SK-N-SH treated with all-trans-retinoic acid at 6 μM for 48 hours (cell line): ENCODE measurements at regions not wholly inside any gene's neighbourhood (a gene's known extent, or its start where the extent isn't known, plus 50 kb on each side); places are given as distances from the start of the nearest gene placed in this dataset.

Experiments
- ATAC-seq: fragments of 200-7000 bp; cut with Tn5 transposase; 3 replicates; pipeline ENCODE4 v1.9.1; 2020; ENCODE audit warnings: mild to moderate bottlenecking, moderate library complexity
- ARNTL ChIP-seq: fragments of 450-650 bp; formaldehyde crosslinking; IDR thresholded peaks from 2 replicates; pipeline ENCODE4 v1.5.0; 2020; ENCODE audit warnings: low read depth, mild to moderate bottlenecking, moderate library complexity, borderline replicate concordance
- BACH2 ChIP-seq: fragments of 250-450 bp; sonication (Bioruptor Pico); IDR thresholded peaks from 2 replicates; pipeline ENCODE4 v1.9.0; 2021; ENCODE audit warnings: mild to moderate bottlenecking, borderline replicate concordance
- CREB5 ChIP-seq: fragments of 250-450 bp; sonication (Bioruptor Pico); IDR thresholded peaks from 2 replicates; pipeline ENCODE4 v1.5.1; 2020; ENCODE audit warnings: low read depth, mild to moderate bottlenecking, moderate library complexity
- CSDC2 ChIP-seq: fragments of 250-450 bp; sonication (Bioruptor Pico); IDR thresholded peaks from 2 replicates; pipeline ENCODE4 v1.5.0; 2020; ENCODE audit warnings: mild to moderate bottlenecking, moderate library complexity
- GLIS3 ChIP-seq: fragments of 250-450 bp; sonication (Bioruptor Pico); IDR thresholded peaks from 2 replicates; pipeline ENCODE4 v1.5.0; 2020; ENCODE audit warnings: mild to moderate bottlenecking, moderate library complexity
- ISL1 ChIP-seq: fragments of 250-450 bp; sonication (Bioruptor Pico); IDR thresholded peaks from 2 replicates; pipeline ENCODE4 v2.1.2; 2022; ENCODE audit warnings: mild to moderate bottlenecking, moderate library complexity
- OSR1 ChIP-seq: fragments of 250-450 bp; sonication (Bioruptor Pico); IDR thresholded peaks from 2 replicates; pipeline ENCODE4 v1.8.0; 2022; ENCODE audit warnings: moderate library complexity, mild to moderate bottlenecking, inconsistent platforms
- PATZ1 ChIP-seq: fragments of 250-450 bp; sonication (Bioruptor Pico); IDR thresholded peaks from 2 replicates; pipeline ENCODE4 v1.8.0; 2020; ENCODE audit warnings: mild to moderate bottlenecking, moderate library complexity, borderline replicate concordance
- POU6F1 ChIP-seq: fragments of 250-450 bp; sonication (Bioruptor Pico); IDR thresholded peaks from 2 replicates; pipeline ENCODE4 v1.8.0; 2021; ENCODE audit warnings: low read depth, mild to moderate bottlenecking, moderate library complexity, borderline replicate concordance
- PPARA ChIP-seq: fragments of 250-450 bp; sonication (Bioruptor Pico); IDR thresholded peaks from 2 replicates; pipeline ENCODE4 v1.5.0; 2020; ENCODE audit warnings: mild to moderate bottlenecking, borderline replicate concordance
- RARB ChIP-seq: fragments of 250-450 bp; sonication (Bioruptor Pico); IDR thresholded peaks from 2 replicates; pipeline ENCODE4 v1.8.0; 2021; ENCODE audit warnings: mild to moderate bottlenecking, moderate library complexity
- SNAI2 ChIP-seq: fragments of 250-450 bp; sonication (Bioruptor Pico); IDR thresholded peaks from 2 replicates; pipeline ENCODE4 v1.5.0; 2020; ENCODE audit warnings: mild to moderate bottlenecking, moderate library complexity
- TCF4 ChIP-seq: fragments of 250-450 bp; sonication (Bioruptor Pico); IDR thresholded peaks from 2 replicates; pipeline ENCODE4 v1.8.0; 2021; ENCODE audit warnings: mild to moderate bottlenecking, moderate library complexity, borderline replicate concordance
- TOX ChIP-seq: fragments of 250-450 bp; sonication (Bioruptor Pico); IDR thresholded peaks from 2 replicates; pipeline ENCODE4 v1.8.0; 2021; ENCODE audit warnings: mild to moderate bottlenecking, moderate library complexity, borderline replicate concordance
- ZC3H10 ChIP-seq: fragments of 250-450 bp; sonication (Bioruptor Pico); IDR thresholded peaks from 2 replicates; pipeline ENCODE4 v1.5.1; 2021; ENCODE audit warnings: mild to moderate bottlenecking, moderate library complexity
- ZFP3 ChIP-seq: fragments of 250-450 bp; sonication (Bioruptor Pico); IDR thresholded peaks from 2 replicates; pipeline ENCODE4 v1.5.0; 2020; ENCODE audit warnings: mild to moderate bottlenecking, moderate library complexity
- ZFP30 ChIP-seq: fragments of 450-650 bp; formaldehyde crosslinking; IDR thresholded peaks from 2 replicates; pipeline ENCODE4 v1.5.0; 2022; ENCODE audit warnings: mild to moderate bottlenecking, moderate library complexity
- ZNF565 ChIP-seq: fragments of 450-650 bp; formaldehyde crosslinking; conservative IDR thresholded peaks from 2 replicates; pipeline ENCODE4 v1.5.0; 2020; ENCODE audit warnings: low read depth, mild to moderate bottlenecking, moderate library complexity
- ZNF70 ChIP-seq: fragments of 450-650 bp; formaldehyde crosslinking; IDR thresholded peaks from 2 replicates; pipeline ENCODE4 v1.5.0; 2020; ENCODE audit warnings: mild to moderate bottlenecking, moderate library complexity
- ZNF8 ChIP-seq: fragments of 450-650 bp; formaldehyde crosslinking; IDR thresholded peaks from 2 replicates; pipeline ENCODE4 v1.5.0; 2020; ENCODE audit warnings: mild to moderate bottlenecking, moderate library complexity
- TF ChIP-seq, protein P1 (sequence below): fragments of 250-450 bp; sonication (Bioruptor Pico); IDR thresholded peaks from 2 replicates; pipeline ENCODE4 v1.5.0; 2020; ENCODE audit warnings: mild to moderate bottlenecking, moderate library complexity

DNA sequence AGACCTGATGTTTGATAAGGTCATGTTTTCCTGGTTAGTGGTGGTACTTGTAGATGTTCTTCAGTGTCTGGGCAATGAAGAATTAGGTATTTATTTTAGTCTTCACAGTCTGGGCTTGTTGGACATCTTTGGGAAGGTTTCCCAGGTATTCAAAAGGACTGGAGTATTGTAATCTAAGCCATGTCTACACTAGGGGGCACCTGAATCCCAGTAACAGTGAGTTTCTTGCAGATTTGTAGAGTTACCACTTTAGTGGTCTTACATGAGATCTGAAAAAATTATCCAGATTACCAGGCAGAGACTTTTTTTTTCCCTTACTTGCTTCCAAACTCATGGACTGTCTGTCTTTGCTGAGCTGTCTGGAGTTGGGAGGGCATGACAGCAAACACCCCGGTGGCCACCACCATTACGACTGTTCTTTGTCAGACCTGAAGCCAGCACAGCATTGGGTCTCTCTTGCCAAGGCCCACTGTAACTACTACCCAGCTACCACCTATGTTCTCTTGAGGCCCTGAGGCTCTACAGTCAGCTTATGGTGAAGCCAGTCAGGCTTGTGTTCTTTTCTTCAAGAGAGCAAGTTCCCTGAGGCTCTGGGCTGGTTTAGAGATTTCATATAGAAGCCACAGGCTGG lies 820.7 kb upstream of the FBXO33 start (continued):
- TF ChIP-seq TOX (CRISPR knock-in tag) (no peak), RARB (no peak)

DNA sequence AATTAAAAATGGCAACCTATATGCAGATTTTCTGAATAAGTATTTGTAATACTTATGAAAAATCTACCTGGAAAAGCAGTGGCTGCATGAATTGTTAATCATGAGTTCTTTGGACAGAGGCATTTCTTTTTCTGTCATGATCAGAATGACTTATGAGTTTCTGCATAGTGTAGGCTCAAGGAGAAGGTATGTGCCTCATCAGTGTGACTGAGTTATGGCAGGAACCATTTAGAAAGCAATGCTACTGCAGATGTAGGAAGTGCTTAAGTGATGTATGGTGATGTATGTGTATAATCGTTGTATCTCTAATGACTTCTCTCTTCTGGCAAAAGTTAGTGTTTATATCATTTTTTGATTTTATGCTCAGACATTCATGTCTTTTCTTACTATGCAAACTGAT lies 816.4 kb upstream of the FBXO33 start:
- TF ChIP-seq POU6F1 (CRISPR knock-in tag) (no peak), ISL1 (no peak), ZC3H10 (CRISPR knock-in tag) (no peak), ZFP3 (no peak), PPARA (no peak), ARNTL (CRISPR knock-in tag) (no peak), CREB5 (CRISPR knock-in tag) (no peak), BACH2 (CRISPR knock-in tag) (no peak), CSDC2 (CRISPR knock-in tag) (no peak), ZNF565 (CRISPR knock-in tag) (no peak), OSR1 (CRISPR knock-in tag) (no peak), ZNF8 (CRISPR knock-in tag) (no peak), SNAI2 (CRISPR knock-in tag) (no peak), PATZ1 (CRISPR knock-in tag) (no peak)
- TF ChIP-seq, protein P1, sequence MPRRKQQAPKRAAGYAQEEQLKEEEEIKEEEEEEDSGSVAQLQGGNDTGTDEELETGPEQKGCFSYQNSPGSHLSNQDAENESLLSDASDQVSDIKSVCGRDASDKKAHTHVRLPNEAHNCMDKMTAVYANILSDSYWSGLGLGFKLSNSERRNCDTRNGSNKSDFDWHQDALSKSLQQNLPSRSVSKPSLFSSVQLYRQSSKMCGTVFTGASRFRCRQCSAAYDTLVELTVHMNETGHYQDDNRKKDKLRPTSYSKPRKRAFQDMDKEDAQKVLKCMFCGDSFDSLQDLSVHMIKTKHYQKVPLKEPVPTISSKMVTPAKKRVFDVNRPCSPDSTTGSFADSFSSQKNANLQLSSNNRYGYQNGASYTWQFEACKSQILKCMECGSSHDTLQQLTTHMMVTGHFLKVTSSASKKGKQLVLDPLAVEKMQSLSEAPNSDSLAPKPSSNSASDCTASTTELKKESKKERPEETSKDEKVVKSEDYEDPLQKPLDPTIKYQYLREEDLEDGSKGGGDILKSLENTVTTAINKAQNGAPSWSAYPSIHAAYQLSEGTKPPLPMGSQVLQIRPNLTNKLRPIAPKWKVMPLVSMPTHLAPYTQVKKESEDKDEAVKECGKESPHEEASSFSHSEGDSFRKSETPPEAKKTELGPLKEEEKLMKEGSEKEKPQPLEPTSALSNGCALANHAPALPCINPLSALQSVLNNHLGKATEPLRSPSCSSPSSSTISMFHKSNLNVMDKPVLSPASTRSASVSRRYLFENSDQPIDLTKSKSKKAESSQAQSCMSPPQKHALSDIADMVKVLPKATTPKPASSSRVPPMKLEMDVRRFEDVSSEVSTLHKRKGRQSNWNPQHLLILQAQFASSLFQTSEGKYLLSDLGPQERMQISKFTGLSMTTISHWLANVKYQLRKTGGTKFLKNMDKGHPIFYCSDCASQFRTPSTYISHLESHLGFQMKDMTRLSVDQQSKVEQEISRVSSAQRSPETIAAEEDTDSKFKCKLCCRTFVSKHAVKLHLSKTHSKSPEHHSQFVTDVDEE (CRISPR knock-in tag), result no peak
- ATAC-seq, result no peak

- no peak for TF ChIP-seq ZNF8 (CRISPR knock-in tag)
- no peak for TF ChIP-seq ISL1
- TF ChIP-seq POU6F1 (CRISPR knock-in tag), result no peak
- TF ChIP-seq ZFP30, result no peak
- no peak for TF ChIP-seq GLIS3 (CRISPR knock-in tag)
- no peak for TF ChIP-seq ZNF70
- no peak for TF ChIP-seq TCF4 (CRISPR knock-in tag)
- TF ChIP-seq ZC3H10 (CRISPR knock-in tag), result no peak
- TF ChIP-seq PATZ1 (CRISPR knock-in tag), result no peak
- TF ChIP-seq, protein P1 (CRISPR knock-in tag), result no peak
- TF ChIP-seq CREB5 (CRISPR knock-in tag), result no peak
- no peak for TF ChIP-seq OSR1 (CRISPR knock-in tag)
- TF ChIP-seq ARNTL (CRISPR knock-in tag), result no peak
- no peak for TF ChIP-seq TOX (CRISPR knock-in tag)
- TF ChIP-seq, all 23 proteins: peak for 0
- ATAC-seq, result no peak
These were observed 808.1 kb upstream of the FBXO33 start for GRCh38 chr14:40240245-40240859.
